T47D (cell line): ENCODE measurements at regions not wholly inside any gene's neighbourhood (a gene's known extent, or its start where the extent isn't known, plus 50 kb on each side); places are given as distances from the start of the nearest gene placed in this dataset.

ENCODE experiments used
- DNase-seq, 2 experiments: peaks; one replicate each; pipeline versions ENCODE4 v3.0.0 to v3.0.0-alpha.2; 2011 to 2012; ENCODE audit warnings: low read depth in 1 of 2, low spot score in 1 of 2
- JUND ChIP-seq: IDR thresholded peaks from 2 replicates; pipeline ENCODE4 v1.6.1; 2012; ENCODE audit warnings: low read depth
- in situ Hi-C: cut with HindIII; loops from 2 replicates; pipeline ENCODE4 v1.10.0; 2016; ENCODE audit warnings: low sequenced_read_pairs, low pct_unique_long_range_greater_than_20kb

GRCh38 chrX:79300856-79301255, 66.3 kb downstream of the ITM2A start:
- no peak for TF ChIP-seq JUND
- in situ Hi-C loops = no loop called here
- no peak for DNase-seq

DNA sequence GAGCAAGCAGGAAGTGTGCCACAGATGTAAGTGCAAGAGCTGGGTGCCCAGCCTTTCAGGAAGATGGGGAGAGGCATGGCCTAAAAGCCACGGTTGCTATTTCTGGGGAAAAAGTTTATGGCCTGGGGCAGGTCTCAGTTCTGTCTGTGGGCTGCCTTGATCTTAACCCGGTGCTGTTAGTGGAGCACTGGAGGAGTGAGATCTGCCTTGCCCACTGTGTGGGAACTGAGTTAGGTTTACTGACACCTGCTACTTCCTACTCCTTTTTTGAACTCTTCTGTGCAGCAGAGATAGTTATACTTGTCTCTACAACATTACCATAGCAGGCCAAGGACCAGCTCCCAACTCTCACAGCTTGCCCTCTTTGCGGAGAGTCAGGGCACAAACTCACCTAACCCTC, 76.5 kb downstream of the ITM2A start:
- DNase-seq = no peak
- TF ChIP-seq JUND = no peak
- in situ Hi-C loops = no loop called here

DNA sequence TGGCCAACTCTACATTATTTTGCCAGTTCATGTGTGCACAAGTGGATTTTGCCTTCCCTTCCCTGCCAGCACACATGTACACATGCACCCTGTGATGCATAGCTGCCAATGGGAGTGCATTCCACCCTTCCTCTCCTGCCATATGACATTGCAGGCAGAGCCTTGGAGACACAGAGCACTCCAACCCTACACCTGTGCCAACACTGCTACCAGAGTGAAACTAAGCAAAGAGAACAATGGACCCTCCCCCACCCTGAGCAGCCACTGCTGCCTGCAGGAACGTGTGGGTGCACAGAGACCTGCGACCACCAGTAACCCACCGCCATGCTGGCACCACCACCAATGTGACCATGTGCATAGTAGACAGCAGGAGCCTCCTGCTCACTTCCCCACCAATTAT, 78.4 kb downstream of the ITM2A start:
- in situ Hi-C loops = no loop called here
- no peak for TF ChIP-seq JUND
- no peak for DNase-seq

DNA sequence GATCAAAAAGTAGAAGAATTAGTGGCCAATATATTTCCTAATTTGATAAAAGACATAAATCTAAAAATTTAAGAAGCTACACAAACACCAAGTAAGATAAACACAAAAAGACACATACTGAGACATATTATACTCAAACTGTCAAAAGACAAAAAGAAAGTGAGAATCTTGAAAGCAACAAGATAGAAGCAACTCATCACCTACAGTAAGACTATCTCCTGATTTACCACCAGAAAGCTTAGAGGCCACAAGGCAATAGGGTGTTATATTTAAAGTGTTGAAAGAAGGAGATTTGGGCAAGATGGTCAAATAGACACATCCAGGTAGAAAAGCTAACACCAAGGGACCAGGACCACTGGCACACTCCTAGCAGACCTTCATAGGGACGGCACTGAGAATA, 79.4 kb downstream of the ITM2A start:
- TF ChIP-seq JUND = no peak
- in situ Hi-C loops = no loop called here

DNA sequence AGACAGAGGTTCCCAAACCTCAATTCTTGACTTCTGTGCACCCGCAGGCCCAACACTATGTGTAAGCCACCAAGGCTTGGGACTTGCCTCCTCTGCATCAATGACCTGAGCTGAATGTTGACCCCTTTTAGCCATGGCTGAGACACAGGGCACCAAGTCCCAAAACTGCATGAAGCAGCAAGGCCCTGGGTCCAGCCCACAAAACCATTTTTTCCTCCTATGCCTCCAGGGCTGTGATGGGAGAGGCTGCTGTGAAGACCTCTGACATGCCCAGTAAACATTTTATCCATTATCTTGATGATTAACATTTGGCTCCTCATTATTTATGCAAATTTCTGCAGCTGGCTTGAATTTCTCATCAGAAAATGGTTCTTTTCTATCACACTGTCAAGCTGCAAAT, 85.4 kb downstream of the ITM2A start:
- no peak for TF ChIP-seq JUND
- in situ Hi-C loops = no loop called here
- DNase-seq = no peak

More for the DNA sequence above, 79.4 kb downstream of the ITM2A start:
- DNase-seq = no peak

- no peak for TF ChIP-seq JUND
- in situ Hi-C loops = no loop called here
- peak in 1 of 2 experiments; percentile 40 for DNase-seq
These were observed 96.7 kb downstream of the ITM2A start for GRCh38 chrX:79270401-79270800.

- no peak for TF ChIP-seq JUND
- DNase-seq = no peak
- in situ Hi-C loops = no loop called here
These were observed 98.3 kb downstream of the ITM2A start for GRCh38 chrX:79268788-79269187.

GRCh38 chrX:79266702-79267101, 100.4 kb downstream of the ITM2A start:
- TF ChIP-seq JUND = no peak
- no peak for DNase-seq
- in situ Hi-C loops = no loop called here

DNA sequence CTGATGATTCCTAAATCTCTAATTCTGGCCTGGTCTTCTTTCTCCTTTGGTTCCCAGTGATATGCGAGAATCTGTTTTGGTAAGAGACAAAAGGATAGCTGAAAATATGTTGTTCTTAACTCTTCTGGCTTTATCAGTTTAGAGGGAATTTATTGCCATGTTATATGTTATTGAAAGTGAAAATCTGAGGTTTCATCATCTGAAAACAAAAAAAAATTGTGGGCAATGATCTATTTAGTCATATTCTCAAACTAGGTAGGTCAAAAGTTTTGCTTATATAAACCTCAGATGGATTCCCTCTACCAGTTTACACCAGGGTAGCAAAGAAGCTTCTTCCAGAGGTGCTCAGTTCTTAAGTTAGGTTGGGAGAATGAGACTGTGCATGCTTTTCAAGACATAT, 103.6 kb downstream of the ITM2A start:
- DNase-seq = no peak
- TF ChIP-seq JUND = no peak
- in situ Hi-C loops = no loop called here

DNA sequence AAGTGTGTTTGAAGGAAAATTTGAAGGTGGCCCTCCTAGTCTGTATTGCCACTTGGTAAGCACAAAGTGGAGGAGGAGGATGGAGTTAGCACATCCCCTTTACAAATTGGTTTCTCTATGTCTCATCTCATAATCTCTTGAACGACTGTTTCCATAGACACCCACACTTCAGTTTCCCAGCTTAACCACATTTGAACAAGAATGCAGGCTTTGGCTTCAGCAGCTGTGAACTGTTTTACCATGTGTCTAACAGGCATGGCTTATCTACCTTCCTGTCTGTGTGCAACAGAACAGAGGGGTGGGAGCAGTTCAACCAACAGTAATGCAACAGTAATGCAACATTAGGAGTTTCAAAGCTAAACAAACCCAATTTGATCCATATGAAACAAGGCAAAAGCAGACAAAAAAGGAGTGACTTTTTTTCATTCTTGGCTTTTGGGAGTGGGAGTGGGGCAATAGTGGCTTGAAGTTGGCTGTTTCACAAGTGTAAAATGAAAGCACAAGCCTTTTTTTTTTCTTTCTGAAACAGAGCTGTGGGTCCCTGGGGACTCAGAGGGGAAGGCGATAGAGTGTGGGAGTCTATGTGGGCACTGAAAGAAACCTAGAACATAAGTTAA, 108.0 kb downstream of the ITM2A start:
- TF ChIP-seq JUND = no peak
- in situ Hi-C loops = no loop called here
- DNase-seq = no peak

GRCh38 chrX:79243691-79244090, 99.2 kb downstream of the GPR174 start:
- in situ Hi-C loops = no loop called here
- DNase-seq = no peak
- no peak for TF ChIP-seq JUND

- in situ Hi-C loops = no loop called here
- TF ChIP-seq JUND = no peak
- DNase-seq = no peak
These were observed 91.4 kb downstream of the GPR174 start for GRCh38 chrX:79235899-79236298.

- in situ Hi-C loops = no loop called here
- TF ChIP-seq JUND = no peak
- DNase-seq = no peak
These were observed 87.2 kb downstream of the GPR174 start for GRCh38 chrX:79231662-79232061.
